Muscle layer of duodenum (tissue), 2 donors: ENCODE measurements at regions not wholly inside any gene's neighbourhood (a gene's known extent, or its start where the extent isn't known, plus 50 kb on each side); places are given as distances from the start of the nearest gene placed in this dataset.
"Not testable (repeated sequence)": the region's sequence is repeated elsewhere in the genome, so short reads cannot be mapped to it uniquely, and the experiment has no call there.

Experiments used
- H3K27ac ChIP-seq: one replicate; pipeline ENCODE4 v1.7.0; 2013; ENCODE audit warnings: mild to moderate bottlenecking, low read length
- H3K27me3 ChIP-seq: one replicate; pipeline ENCODE4 v1.7.0; 2013; ENCODE audit warnings: low read depth, mild to moderate bottlenecking, control low read depth, low read length
- H3K36me3 ChIP-seq, 2 donors: one replicate each; pipeline ENCODE4 v1.7.0; 2013; ENCODE audit warnings: low read length in 2 of 2, control low read depth in 1 of 2, mild to moderate bottlenecking in 1 of 2; ENCODE audit not compliant: insufficient read depth in 2 of 2, control insufficient read depth in 1 of 2
- H3K4me1 ChIP-seq, 2 donors: one replicate each; pipeline ENCODE4 v1.7.0; 2013; ENCODE audit warnings: low read length in 2 of 2, mild to moderate bottlenecking in 2 of 2, control low read depth in 1 of 2, moderate library complexity in 1 of 2; ENCODE audit not compliant: insufficient read depth in 2 of 2, control insufficient read depth in 1 of 2
- H3K4me3 ChIP-seq, 2 donors: one replicate each; pipeline ENCODE4 v1.7.0; 2013; ENCODE audit warnings: low read length in 2 of 2, low read depth in 1 of 2, mild to moderate bottlenecking in 1 of 2
- H3K9me3 ChIP-seq, 2 donors: one replicate each; pipeline ENCODE4 v1.7.0; 2013; ENCODE audit warnings: low read length in 2 of 2, control low read depth in 1 of 2, mild to moderate bottlenecking in 1 of 2; ENCODE audit not compliant: control insufficient read depth in 1 of 2
- donor health status: healthy.

DNA sequence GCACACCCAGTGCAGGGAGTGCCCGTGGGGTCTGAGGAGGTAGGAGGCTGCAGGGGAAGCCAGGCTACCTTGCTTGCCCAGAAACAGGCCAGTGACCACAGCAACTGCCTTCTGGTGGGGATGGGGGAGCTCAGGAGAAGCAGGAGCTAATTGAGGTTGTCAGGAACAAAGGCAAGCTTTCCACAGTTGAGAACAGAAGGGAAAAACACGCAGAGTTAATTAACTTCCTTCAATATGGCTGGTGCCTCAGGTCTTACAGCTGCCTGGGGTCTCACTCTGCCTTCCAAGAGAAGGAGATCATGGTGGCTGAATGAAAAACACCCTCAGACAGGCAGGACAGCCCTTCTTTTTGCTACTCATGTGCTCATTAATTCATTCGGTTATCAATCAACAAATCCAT lies 127.9 kb upstream of the SYT13 start:
- no peaks in the 10 kb centered on the region for H3K4me1 ChIP-seq
- no peaks in the 10 kb centered on the region for H3K36me3 ChIP-seq
- no peaks in the 10 kb centered on the region for H3K27me3 ChIP-seq
- H3K4me3 ChIP-seq: no peak overlapping the region
- no peak overlapping the region for H3K27ac ChIP-seq
- no peaks in the 10 kb centered on the region for H3K9me3 ChIP-seq

GRCh38 chr11:45413156-45413858 lies 127.2 kb upstream of the SYT13 start:
- no peaks in the 10 kb centered on the region for H3K36me3 ChIP-seq

GRCh38 chr11:45412521-45412920 lies 126.4 kb upstream of the SYT13 start:
- Histone ChIP-seq H3K4me3 (no peak overlapping the region), H3K4me1 (no peaks in the 10 kb centered on the region), H3K9me3 (no peaks in the 10 kb centered on the region), H3K36me3 (no peaks in the 10 kb centered on the region), H3K27me3 (no peaks in the 10 kb centered on the region), H3K27ac (no peak overlapping the region)

More at GRCh38 chr11:45413156-45413858, 127.2 kb upstream of the SYT13 start:
- H3K27ac ChIP-seq: no peak overlapping the region
- H3K9me3 ChIP-seq: no peaks in the 10 kb centered on the region
- H3K4me1 ChIP-seq: no peaks in the 10 kb centered on the region
- H3K27me3 ChIP-seq: no peaks in the 10 kb centered on the region
- no peak overlapping the region for H3K4me3 ChIP-seq

DNA sequence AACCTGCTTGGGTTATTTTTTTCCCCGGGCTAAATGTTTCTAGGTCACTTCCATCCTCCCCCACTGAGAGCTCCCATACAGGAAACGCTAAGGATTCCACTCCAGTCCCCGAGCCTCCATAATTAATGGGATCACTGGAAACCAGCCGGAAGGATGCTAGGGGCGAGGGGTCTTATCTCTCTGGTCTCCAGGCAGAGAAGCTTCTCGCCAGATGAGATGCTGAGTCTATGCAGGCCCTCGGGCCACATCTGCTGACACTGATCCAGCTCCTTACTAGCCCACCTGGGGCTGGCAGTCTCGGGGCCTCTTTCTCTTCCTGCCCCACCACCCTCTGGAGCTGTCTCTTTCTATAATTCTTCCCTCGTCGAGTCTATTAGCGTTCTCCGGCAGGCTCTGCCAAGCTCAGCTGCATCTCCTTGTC lies 125.9 kb upstream of the SYT13 start:
- Histone ChIP-seq H3K4me1 (no peaks in the 10 kb centered on the region), H3K27ac (no peak overlapping the region), H3K36me3 (no peaks in the 10 kb centered on the region), H3K27me3 (no peaks in the 10 kb centered on the region), H3K9me3 (no peaks in the 10 kb centered on the region), H3K4me3 (no peak overlapping the region)

- H3K4me3 ChIP-seq: no peak overlapping the region
- H3K4me1 ChIP-seq: no peaks in the 10 kb centered on the region
- no peaks in the 10 kb centered on the region for H3K27me3 ChIP-seq
- H3K36me3 ChIP-seq: no peaks in the 10 kb centered on the region
- H3K9me3 ChIP-seq: no peaks in the 10 kb centered on the region
- no peak overlapping the region for H3K27ac ChIP-seq
Measured at GRCh38 chr11:45411228-45411946, 125.2 kb upstream of the SYT13 start.

GRCh38 chr11:45410391-45411227 lies 124.5 kb upstream of the SYT13 start:
- no peaks in the 10 kb centered on the region for H3K9me3 ChIP-seq
- H3K27ac ChIP-seq: no peak overlapping the region
- no peaks in the 10 kb centered on the region for H3K4me1 ChIP-seq
- no peaks in the 10 kb centered on the region for H3K36me3 ChIP-seq
- H3K27me3 ChIP-seq: no peaks in the 10 kb centered on the region
- H3K4me3 ChIP-seq: no peak overlapping the region

DNA sequence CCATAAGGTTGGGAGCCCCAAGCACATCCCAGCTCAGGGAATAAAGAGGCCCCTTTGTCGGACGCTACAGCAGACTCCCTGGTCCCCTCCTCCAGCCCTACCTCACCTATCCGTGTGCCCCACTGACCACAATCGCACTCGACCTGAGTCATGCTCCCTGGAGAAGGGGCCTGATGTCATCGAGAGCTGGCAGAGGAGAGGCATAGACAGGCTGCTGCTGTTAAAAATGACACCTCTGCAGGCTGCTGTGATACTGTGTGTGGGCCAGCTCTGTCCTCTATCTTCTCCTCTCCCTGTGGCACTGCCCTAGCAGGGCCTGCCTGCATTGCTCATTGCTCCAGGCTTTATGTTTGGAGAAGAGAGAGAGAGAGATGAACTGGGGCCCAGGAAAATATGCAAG lies 123.4 kb upstream of the SYT13 start:
- H3K9me3 ChIP-seq: no peaks in the 10 kb centered on the region
- H3K27me3 ChIP-seq: no peaks in the 10 kb centered on the region
- no peaks in the 10 kb centered on the region for H3K4me1 ChIP-seq
- no peak overlapping the region for H3K27ac ChIP-seq
- no peaks in the 10 kb centered on the region for H3K36me3 ChIP-seq
- no peak overlapping the region for H3K4me3 ChIP-seq

DNA sequence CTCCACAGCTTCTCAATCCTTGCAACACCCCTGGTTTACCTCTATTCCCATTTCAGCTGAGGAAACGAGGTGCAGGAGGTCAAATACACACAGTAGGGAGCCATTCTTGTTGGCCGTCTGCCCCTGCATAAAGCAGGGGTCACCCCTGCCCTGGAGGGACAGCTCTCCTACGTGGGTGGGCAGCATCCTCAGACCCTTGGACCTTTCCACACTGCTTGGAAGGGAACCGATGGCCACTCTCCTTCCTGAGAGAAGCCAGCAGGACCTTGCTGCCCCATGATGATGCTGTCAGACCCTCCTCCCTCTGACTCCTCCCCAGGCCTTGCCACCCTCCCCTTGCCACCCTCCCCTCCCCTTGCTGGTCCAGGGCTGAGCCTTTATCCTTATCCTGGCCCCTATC lies 121.1 kb upstream of the SYT13 start:
- no peaks in the 10 kb centered on the region for H3K4me1 ChIP-seq
- H3K4me3 ChIP-seq: no peak overlapping the region
- H3K9me3 ChIP-seq: no peaks in the 10 kb centered on the region
- H3K27ac ChIP-seq: no peak overlapping the region
- H3K36me3 ChIP-seq: no peaks in the 10 kb centered on the region
- H3K27me3 ChIP-seq: no peaks in the 10 kb centered on the region

DNA sequence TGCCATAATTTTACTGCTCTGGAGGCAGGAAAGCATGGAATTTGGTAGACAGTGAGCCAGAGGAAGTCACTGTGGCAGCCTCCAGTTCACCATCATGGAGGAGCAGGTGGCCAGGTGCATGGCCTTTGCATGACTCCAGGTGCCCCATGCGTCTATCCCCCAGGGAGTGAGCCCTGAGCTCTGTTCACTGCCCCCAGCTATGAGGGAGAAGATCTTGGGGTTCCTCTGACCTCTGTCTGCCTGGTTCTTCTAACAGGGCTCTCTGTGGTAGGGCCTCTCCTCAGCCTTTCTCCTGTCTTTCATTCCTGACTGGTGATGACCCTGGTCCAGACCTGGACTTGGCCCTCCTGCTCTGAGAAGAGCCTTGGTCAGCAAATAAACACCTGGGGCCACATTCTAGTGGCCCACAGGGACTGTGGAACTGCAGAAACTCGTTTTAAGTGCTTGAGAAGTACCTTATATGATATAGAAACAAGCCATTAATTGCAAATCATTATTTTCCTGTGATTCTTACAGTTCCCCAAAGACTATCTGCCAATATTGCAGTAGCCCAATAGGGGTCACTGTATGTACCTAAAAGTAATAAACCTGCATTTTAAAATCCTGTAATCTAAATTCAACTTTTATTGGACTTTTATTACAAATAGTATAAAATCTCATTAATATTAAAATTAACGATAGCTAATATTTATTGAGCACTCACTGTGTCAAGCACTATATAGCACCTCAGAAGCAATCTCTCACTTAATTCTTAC lies 120.0 kb upstream of the SYT13 start:
- Histone ChIP-seq H3K36me3 (no peaks in the 10 kb centered on the region), H3K4me3 (no peak overlapping the region), H3K27me3 (no peaks in the 10 kb centered on the region), H3K9me3 (no peaks in the 10 kb centered on the region), H3K4me1 (no peaks in the 10 kb centered on the region), H3K27ac (no peak overlapping the region)

- H3K9me3 ChIP-seq, H3K27ac ChIP-seq, H3K27me3 ChIP-seq: not testable (repeated sequence)
Measured at GRCh38 chr11:45403521-45403920, 117.4 kb upstream of the SYT13 start.

More at GRCh38 chr11:45403521-45403920, 117.4 kb upstream of the SYT13 start:
- not testable (repeated sequence) for H3K36me3 ChIP-seq, H3K4me1 ChIP-seq, H3K4me3 ChIP-seq
